A549 (cell line): ENCODE measurements at regions not wholly inside any gene's neighbourhood (a gene's known extent, or its start where the extent isn't known, plus 50 kb on each side); places are given as distances from the start of the nearest gene placed in this dataset.

Experiments
- EP300 ChIP-seq, 2 experiments: fragments of >200 bp; sonication (Bioruptor Twin); formaldehyde crosslinking; IDR thresholded peaks; 2 replicates in 1 of 2; 3 replicates in 1 of 2; pipeline ENCODE4 v1.6.1; 2016 to 2017
- RFX5 ChIP-seq: fragments of 450-650 bp; IDR thresholded peaks from 2 replicates; pipeline ENCODE4 v1.7.1; 2014; ENCODE audit warnings: antibody characterized with exemption, mild to moderate bottlenecking, moderate library complexity
- TF ChIP-seq, protein P1 (sequence below): fragments of >200 bp; sonication (Bioruptor Twin); formaldehyde crosslinking; IDR thresholded peaks from 3 replicates; pipeline ENCODE4 v1.5.1; 2016

DNA sequence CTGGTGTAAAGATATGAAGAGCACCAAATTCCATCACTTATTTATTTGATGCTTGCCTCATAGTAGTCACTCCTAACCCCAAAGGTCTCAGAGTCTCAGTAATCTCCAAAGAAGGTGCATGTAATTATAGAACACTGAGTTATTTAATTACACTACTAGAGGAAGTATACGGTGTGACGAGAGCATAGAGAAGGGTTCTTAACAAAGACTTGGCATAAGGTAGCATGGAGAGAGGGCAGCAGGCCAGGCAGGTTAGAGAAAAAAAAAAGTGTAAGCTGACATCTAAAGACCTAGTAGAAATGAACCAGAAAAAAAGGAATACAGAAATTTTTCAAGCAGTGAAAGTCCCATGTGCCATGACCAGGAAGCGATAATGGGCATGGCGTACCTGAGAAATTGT is 213.3 kb upstream of the TGFBR2 start:
- TF ChIP-seq, protein P1, sequence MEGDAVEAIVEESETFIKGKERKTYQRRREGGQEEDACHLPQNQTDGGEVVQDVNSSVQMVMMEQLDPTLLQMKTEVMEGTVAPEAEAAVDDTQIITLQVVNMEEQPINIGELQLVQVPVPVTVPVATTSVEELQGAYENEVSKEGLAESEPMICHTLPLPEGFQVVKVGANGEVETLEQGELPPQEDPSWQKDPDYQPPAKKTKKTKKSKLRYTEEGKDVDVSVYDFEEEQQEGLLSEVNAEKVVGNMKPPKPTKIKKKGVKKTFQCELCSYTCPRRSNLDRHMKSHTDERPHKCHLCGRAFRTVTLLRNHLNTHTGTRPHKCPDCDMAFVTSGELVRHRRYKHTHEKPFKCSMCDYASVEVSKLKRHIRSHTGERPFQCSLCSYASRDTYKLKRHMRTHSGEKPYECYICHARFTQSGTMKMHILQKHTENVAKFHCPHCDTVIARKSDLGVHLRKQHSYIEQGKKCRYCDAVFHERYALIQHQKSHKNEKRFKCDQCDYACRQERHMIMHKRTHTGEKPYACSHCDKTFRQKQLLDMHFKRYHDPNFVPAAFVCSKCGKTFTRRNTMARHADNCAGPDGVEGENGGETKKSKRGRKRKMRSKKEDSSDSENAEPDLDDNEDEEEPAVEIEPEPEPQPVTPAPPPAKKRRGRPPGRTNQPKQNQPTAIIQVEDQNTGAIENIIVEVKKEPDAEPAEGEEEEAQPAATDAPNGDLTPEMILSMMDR: no peak
- no peak for TF ChIP-seq RFX5
- no peak for TF ChIP-seq EP300 (IDR thresholded peaks at IDR 0.05)
